Stimulated activated CD8-positive, alpha-beta memory T cell treated with anti-CD3 and anti-CD28 coated beads, Interleukin-15, amount 100 ng/mL, for 4 hours (primary cell): ENCODE measurements at regions not wholly inside any gene's neighbourhood (a gene's known extent, or its start where the extent isn't known, plus 50 kb on each side); places are given as distances from the start of the nearest gene placed in this dataset.
"Not testable (repeated sequence)": the region's sequence is repeated elsewhere in the genome, so short reads cannot be mapped to it uniquely, and the experiment has no call there.

ENCODE experiments used
- DNase-seq, 2 donors: peaks; one replicate each; pipeline ENCODE4 v3.0.0-alpha.2; 2020; ENCODE audit warnings: low read depth in 2 of 2

- no peak for DNase-seq
These were observed 174.0 kb upstream of the PFKP start for GRCh38 chr10:2893158-2893845.

GRCh38 chr10:2891770-2892124 lies 175.6 kb upstream of the PFKP start:
- no peak for DNase-seq

- no peak for DNase-seq
These were observed 176.1 kb upstream of the PFKP start for GRCh38 chr10:2891073-2891769.

- DNase-seq: no peak
These were observed 177.3 kb upstream of the PFKP start for GRCh38 chr10:2890093-2890492.

- DNase-seq: no peak
These were observed 178.8 kb upstream of the PFKP start for GRCh38 chr10:2888403-2889004.

- no peak for DNase-seq
These were observed 179.8 kb upstream of the PFKP start for GRCh38 chr10:2887391-2888070.

GRCh38 chr10:2886662-2887061 lies 180.7 kb upstream of the PFKP start:
- no peak for DNase-seq

- DNase-seq: no peak
These were observed 181.8 kb upstream of the PFKP start for GRCh38 chr10:2885288-2886278.

- not testable (repeated sequence) for DNase-seq
These were observed 183.3 kb upstream of the PFKP start for GRCh38 chr10:2883983-2884540.

- DNase-seq: no peak
These were observed 184.1 kb upstream of the PFKP start for GRCh38 chr10:2883238-2883637.

GRCh38 chr10:2882628-2883027 lies 184.7 kb upstream of the PFKP start:
- no peak for DNase-seq

GRCh38 chr10:2881720-2882620 lies 185.4 kb upstream of the PFKP start:
- DNase-seq: no peak

GRCh38 chr10:2880050-2880449 lies 187.3 kb upstream of the PFKP start:
- not testable (repeated sequence) for DNase-seq

GRCh38 chr10:2878818-2879217 lies 188.5 kb upstream of the PFKP start:
- no peak for DNase-seq

- no peak for DNase-seq
These were observed 191.3 kb upstream of the PFKP start for GRCh38 chr10:2876032-2876431.

GRCh38 chr10:2874963-2875362 lies 192.4 kb upstream of the PFKP start:
- DNase-seq: no peak

GRCh38 chr10:2873769-2874168 lies 193.6 kb upstream of the PFKP start:
- no peak for DNase-seq

- DNase-seq: no peak
These were observed 195.6 kb upstream of the PFKP start for GRCh38 chr10:2871673-2872219.

GRCh38 chr10:2870654-2871053 lies 196.7 kb upstream of the PFKP start:
- DNase-seq: no peak
